SIG-M5 treated with dmso at 0.1 percent for 504 hours (cell line): ENCODE measurements at regions not wholly inside any gene's neighbourhood (a gene's known extent, or its start where the extent isn't known, plus 50 kb on each side); places are given as distances from the start of the nearest gene placed in this dataset.
A peak's percentile ranks its signal among the peaks of the same experiment; 100 is the strongest.
"Not testable (repeated sequence)": the region's sequence is repeated elsewhere in the genome, so short reads cannot be mapped to it uniquely, and the experiment has no call there.

Source experiments
- DNase-seq: peaks from one replicate; lab custom pipeline; 2025; ENCODE audit not compliant: unreplicated experiment; lab: John Stamatoyannopoulos, UW

- no peak for DNase-seq
Observed at GRCh38 chr20:48531505-48531904, 296.3 kb downstream of the PREX1 start.

- DNase-seq: peak; percentile 17
Observed at GRCh38 chr20:48530957-48531356, 296.8 kb downstream of the PREX1 start.

GRCh38 chr20:48528346-48528745 is 299.5 kb downstream of the PREX1 start:
- no peak for DNase-seq

- no peak for DNase-seq
Observed at GRCh38 chr20:48527771-48528170, 300.0 kb downstream of the PREX1 start.

- no peak for DNase-seq
Observed at GRCh38 chr20:48526936-48527335, 300.9 kb downstream of the PREX1 start.

- no peak for DNase-seq
Observed at GRCh38 chr20:48525400-48525799, 302.4 kb downstream of the PREX1 start.

GRCh38 chr20:48524582-48524981 is 303.2 kb downstream of the PREX1 start:
- no peak for DNase-seq

- DNase-seq: peak; percentile 93
Observed at GRCh38 chr20:48523191-48523995, 304.4 kb downstream of the PREX1 start.

GRCh38 chr20:48521121-48521520 is 306.7 kb downstream of the PREX1 start:
- DNase-seq: no peak

- DNase-seq: not testable (repeated sequence)
Observed at GRCh38 chr20:48516196-48516595, 311.6 kb downstream of the PREX1 start.

GRCh38 chr20:48514577-48514976 is 313.2 kb downstream of the PREX1 start:
- DNase-seq: not testable (repeated sequence)

GRCh38 chr20:48512539-48512938 is 315.3 kb downstream of the PREX1 start:
- not testable (repeated sequence) for DNase-seq

- not testable (repeated sequence) for DNase-seq
Observed at GRCh38 chr20:48505066-48505465, 322.7 kb downstream of the PREX1 start.

- DNase-seq: no peak
Observed at GRCh38 chr20:48503166-48503815, 324.5 kb downstream of the PREX1 start.

GRCh38 chr20:48502758-48503157 is 325.0 kb downstream of the PREX1 start:
- DNase-seq: peak; percentile 78

GRCh38 chr20:48502016-48502415 is 325.8 kb downstream of the PREX1 start:
- no peak for DNase-seq

GRCh38 chr20:48500900-48501299 is 326.9 kb downstream of the PREX1 start:
- not testable (repeated sequence) for DNase-seq

GRCh38 chr20:48498939-48499338 is 328.9 kb downstream of the PREX1 start:
- not testable (repeated sequence) for DNase-seq

- not testable (repeated sequence) for DNase-seq
Observed at GRCh38 chr20:48498125-48498524, 329.7 kb downstream of the PREX1 start.

- DNase-seq: no peak
Observed at GRCh38 chr20:48493966-48494365, 333.8 kb downstream of the PREX1 start.

- not testable (repeated sequence) for DNase-seq
Observed at GRCh38 chr20:48493331-48493730, 334.5 kb downstream of the PREX1 start.

GRCh38 chr20:48492715-48493070 is 335.1 kb downstream of the PREX1 start:
- DNase-seq: no peak
